Neuron (in vitro differentiated cells): ENCODE measurements at regions not wholly inside any gene's neighbourhood (a gene's known extent, or its start where the extent isn't known, plus 50 kb on each side); places are given as distances from the start of the nearest gene placed in this dataset.
"Not testable (repeated sequence)": the region's sequence is repeated elsewhere in the genome, so short reads cannot be mapped to it uniquely, and the experiment has no call there.

Experiments used
- H2AFZ ChIP-seq: one replicate; pipeline ENCODE4 v1.6.1; 2013; ENCODE audit warnings: low read depth, mild to moderate bottlenecking, inconsistent platforms, low read length, moderate library complexity
- H3K27me3 ChIP-seq: one replicate; pipeline ENCODE4 v1.6.1; 2013; ENCODE audit warnings: low read length; ENCODE audit not compliant: insufficient read depth
- H3K36me3 ChIP-seq: one replicate; pipeline ENCODE4 v1.6.1; 2013; ENCODE audit warnings: low read length; ENCODE audit not compliant: insufficient read depth
- H3K4me1 ChIP-seq: one replicate; pipeline ENCODE4 v1.6.1; 2013; ENCODE audit warnings: low read length; ENCODE audit not compliant: insufficient read depth
- H3K4me3 ChIP-seq: 2 replicates; pipeline ENCODE4 v1.5.1; 2013; ENCODE audit warnings: mild to moderate bottlenecking, low read length, moderate library complexity
- H3K9me3 ChIP-seq: one replicate; pipeline ENCODE4 v1.6.1; 2013; ENCODE audit warnings: low read length

DNA sequence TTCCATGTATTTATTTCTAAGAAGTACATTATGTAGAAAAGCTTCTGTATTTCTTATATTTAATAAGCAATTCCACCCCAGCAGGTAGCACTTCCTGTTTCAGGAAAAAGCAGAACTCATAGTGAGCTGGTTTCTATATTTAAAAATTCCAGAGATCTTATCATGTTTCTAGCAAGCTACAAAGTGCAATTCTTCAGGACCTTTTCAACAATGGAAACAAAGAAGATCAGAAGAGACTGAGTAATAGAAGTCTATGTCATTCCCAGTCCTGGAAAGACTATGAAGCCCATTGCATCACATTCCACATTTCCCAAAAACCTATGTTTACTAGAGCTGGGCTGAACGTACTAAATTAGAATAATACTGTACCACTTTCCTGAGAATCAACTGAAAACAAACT, 302.6 kb upstream of the NRSN1 start:
- Histone ChIP-seq H3K9me3 (no peaks in the 10 kb centered on the region), H3K4me1 (no peaks in the 10 kb centered on the region), H3K4me3 (no peak overlapping the region), H3K36me3 (no peaks in the 10 kb centered on the region), H3K27me3 (no peaks in the 10 kb centered on the region), H2AFZ (no peak overlapping the region)

DNA sequence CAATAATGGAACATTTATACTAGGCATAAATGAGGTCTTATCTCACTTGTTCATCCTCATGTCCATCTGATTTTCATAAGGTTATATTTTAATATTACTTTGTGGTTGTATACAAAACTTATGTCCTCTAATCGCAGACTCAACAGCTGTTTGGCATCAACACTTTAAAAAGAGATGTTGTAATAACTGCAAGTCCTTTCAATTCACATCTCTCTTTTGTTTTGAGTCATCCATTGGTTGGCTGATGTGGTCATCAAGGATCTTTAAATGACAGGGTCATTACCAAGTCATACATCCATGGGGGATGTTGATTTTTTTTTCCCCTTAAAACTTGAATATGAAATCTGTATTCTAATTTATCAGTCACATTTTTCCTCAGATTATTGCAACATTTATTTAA, 299.4 kb upstream of the NRSN1 start:
- no peaks in the 10 kb centered on the region for H3K36me3 ChIP-seq

DNA sequence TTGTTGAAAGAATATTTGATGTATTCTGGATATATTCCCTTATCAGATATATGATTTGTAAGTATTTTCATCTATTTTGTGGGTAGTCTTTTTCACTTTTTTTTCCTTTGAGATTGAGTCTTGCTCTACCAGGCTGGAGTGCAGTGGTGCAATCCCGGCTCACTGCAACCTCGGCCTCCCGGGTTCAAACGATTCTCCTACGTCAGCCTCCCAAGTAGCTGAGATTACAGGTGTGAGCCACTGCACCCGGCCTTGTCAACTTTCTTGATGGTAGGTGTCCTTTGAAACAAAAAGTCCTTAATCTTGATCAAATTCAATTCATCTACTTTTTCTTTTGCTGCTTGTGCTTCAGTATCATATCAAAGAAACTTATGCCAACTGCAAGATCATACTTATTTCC, 297.2 kb upstream of the NRSN1 start:
- H2AFZ ChIP-seq: no peak overlapping the region
- no peaks in the 10 kb centered on the region for H3K36me3 ChIP-seq
- H3K27me3 ChIP-seq: no peaks in the 10 kb centered on the region
- H3K9me3 ChIP-seq: no peaks in the 10 kb centered on the region
- no peak overlapping the region for H3K4me3 ChIP-seq
- no peaks in the 10 kb centered on the region for H3K4me1 ChIP-seq

More for the DNA sequence above, 299.4 kb upstream of the NRSN1 start:
- Histone ChIP-seq H3K9me3 (no peaks in the 10 kb centered on the region), H3K4me1 (no peaks in the 10 kb centered on the region), H3K4me3 (no peak overlapping the region), H2AFZ (no peak overlapping the region), H3K27me3 (no peaks in the 10 kb centered on the region)

- no peaks in the 10 kb centered on the region for H3K36me3 ChIP-seq
- H3K9me3 ChIP-seq: no peaks in the 10 kb centered on the region
- H3K4me1 ChIP-seq: no peaks in the 10 kb centered on the region
- no peak overlapping the region for H2AFZ ChIP-seq
- H3K4me3 ChIP-seq: no peak overlapping the region
- H3K27me3 ChIP-seq: no peaks in the 10 kb centered on the region
These were observed 284.9 kb upstream of the NRSN1 start for GRCh38 chr6:23841116-23841515.

DNA sequence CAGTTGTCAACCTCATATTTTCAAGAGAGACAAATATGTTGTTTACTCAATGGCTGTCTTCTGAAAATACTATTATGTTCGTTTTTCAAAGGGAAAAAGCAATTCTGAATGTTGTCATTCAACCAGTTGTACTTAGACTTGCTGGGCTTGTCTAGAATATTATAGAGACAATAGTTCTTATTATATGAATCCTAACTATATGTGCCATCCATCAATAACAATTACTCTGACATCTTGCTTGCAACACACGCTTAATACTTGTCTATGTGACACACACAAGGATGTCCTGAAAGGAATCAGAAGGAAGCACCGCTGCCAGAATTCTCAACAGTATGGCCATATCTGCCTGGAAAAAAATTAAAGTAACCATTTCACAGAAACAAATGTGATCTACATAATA, 283.3 kb upstream of the NRSN1 start:
- no peaks in the 10 kb centered on the region for H3K27me3 ChIP-seq
- no peak overlapping the region for H2AFZ ChIP-seq
- H3K9me3 ChIP-seq: no peaks in the 10 kb centered on the region
- no peak overlapping the region for H3K4me3 ChIP-seq
- no peaks in the 10 kb centered on the region for H3K4me1 ChIP-seq
- no peaks in the 10 kb centered on the region for H3K36me3 ChIP-seq

DNA sequence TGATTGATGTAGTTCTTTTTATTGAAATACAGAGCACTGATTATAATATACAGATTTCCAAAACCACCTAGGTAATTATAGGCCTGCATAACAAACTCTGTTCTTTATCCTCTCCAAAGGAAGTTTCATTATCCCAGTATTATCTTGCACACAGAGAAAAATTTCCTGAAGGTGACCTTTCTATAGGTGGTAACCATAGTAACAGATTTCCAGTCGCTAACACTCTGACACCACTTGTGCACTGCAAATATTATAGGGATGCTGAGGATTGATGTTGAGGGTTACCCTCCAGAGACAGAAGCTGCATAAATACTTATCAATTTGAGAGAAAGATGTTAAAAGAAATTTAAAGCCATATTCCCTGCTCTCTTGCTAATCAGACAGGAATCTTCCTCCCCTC, 274.5 kb upstream of the NRSN1 start:
- peaks cover 2% of the 10 kb centered on the region for H3K9me3 ChIP-seq
- no peak overlapping the region for H3K4me3 ChIP-seq
- H3K27me3 ChIP-seq: no peaks in the 10 kb centered on the region
- H2AFZ ChIP-seq: no peak overlapping the region
- H3K36me3 ChIP-seq: no peaks in the 10 kb centered on the region
- H3K4me1 ChIP-seq: peaks cover 17% of the 10 kb centered on the region

- not testable (repeated sequence) for H3K4me3 ChIP-seq, H3K9me3 ChIP-seq, H2AFZ ChIP-seq, H3K36me3 ChIP-seq, H3K27me3 ChIP-seq
- peaks cover 17% of the 10 kb centered on the region for H3K4me1 ChIP-seq
These were observed 272.4 kb upstream of the NRSN1 start for GRCh38 chr6:23853566-23854133.

GRCh38 chr6:23854154-23854553, 271.9 kb upstream of the NRSN1 start:
- H3K4me3 ChIP-seq, H2AFZ ChIP-seq, H3K9me3 ChIP-seq, H3K27me3 ChIP-seq, H3K36me3 ChIP-seq: not testable (repeated sequence)
- peaks cover 17% of the 10 kb centered on the region for H3K4me1 ChIP-seq

- no peaks in the 10 kb centered on the region for H3K27me3 ChIP-seq
- H3K4me1 ChIP-seq: peaks cover 15% of the 10 kb centered on the region
- no peak overlapping the region for H3K4me3 ChIP-seq
- no peaks in the 10 kb centered on the region for H3K36me3 ChIP-seq
- peaks cover 2% of the 10 kb centered on the region for H3K9me3 ChIP-seq
- no peak overlapping the region for H2AFZ ChIP-seq
These were observed 270.4 kb upstream of the NRSN1 start for GRCh38 chr6:23855497-23856116.

DNA sequence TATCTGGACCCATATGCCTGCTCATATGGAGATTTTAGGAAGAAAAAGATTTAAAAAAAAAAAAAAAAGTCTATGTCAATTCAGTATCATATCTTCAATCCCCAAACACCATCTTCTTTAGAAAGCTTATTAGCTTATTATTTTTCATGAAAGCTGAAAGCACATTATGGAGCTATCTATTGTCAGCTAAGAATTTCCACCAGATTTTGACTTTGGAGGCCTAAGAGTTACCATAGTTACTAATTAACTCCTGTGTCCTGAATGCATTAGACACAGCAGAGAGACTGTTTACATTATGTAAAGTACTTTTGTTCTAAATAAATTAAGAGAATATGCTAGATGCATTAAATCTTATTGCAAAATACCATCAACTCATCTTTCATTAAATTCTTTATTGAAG, 255.5 kb upstream of the NRSN1 start:
- Histone ChIP-seq H2AFZ (no peak overlapping the region), H3K27me3 (no peaks in the 10 kb centered on the region), H3K9me3 (no peaks in the 10 kb centered on the region), H3K4me3 (no peak overlapping the region), H3K4me1 (peaks cover 36% of the 10 kb centered on the region), H3K36me3 (no peaks in the 10 kb centered on the region)

DNA sequence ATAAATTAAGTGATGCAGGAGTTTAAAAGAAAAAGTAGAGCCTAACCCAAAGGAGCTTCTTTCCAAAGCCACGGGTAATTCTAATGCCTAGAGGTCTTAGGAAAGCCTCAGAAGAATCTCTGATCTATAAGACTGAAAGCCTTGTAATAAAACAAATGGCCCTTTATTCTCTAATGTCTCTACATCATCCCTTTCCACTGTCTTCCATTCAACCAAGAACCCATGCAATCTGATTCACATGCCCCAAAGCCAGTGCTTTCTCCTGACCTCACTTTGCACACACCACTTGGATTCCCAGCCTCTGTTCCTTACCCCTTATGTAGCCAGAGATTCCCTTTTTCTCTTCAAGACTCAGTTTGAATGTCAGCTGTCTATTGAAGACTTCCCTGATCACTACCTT, 252.9 kb upstream of the NRSN1 start:
- Histone ChIP-seq H3K9me3 (no peaks in the 10 kb centered on the region), H2AFZ (no peak overlapping the region), H3K4me3 (no peak overlapping the region), H3K27me3 (no peaks in the 10 kb centered on the region), H3K36me3 (no peaks in the 10 kb centered on the region), H3K4me1 (peaks cover 45% of the 10 kb centered on the region)

- no peaks in the 10 kb centered on the region for H3K36me3 ChIP-seq
- peaks cover 44% of the 10 kb centered on the region for H3K4me1 ChIP-seq
- no peaks in the 10 kb centered on the region for H3K27me3 ChIP-seq
- no peak overlapping the region for H2AFZ ChIP-seq
- no peaks in the 10 kb centered on the region for H3K9me3 ChIP-seq
- no peak overlapping the region for H3K4me3 ChIP-seq
These were observed 251.0 kb upstream of the NRSN1 start for GRCh38 chr6:23875006-23875405.

GRCh38 chr6:23879816-23880215, 246.2 kb upstream of the NRSN1 start:
- H3K27me3 ChIP-seq: no peaks in the 10 kb centered on the region
- H2AFZ ChIP-seq: no peak overlapping the region
- H3K36me3 ChIP-seq: no peaks in the 10 kb centered on the region
- no peaks in the 10 kb centered on the region for H3K9me3 ChIP-seq
- H3K4me3 ChIP-seq: no peak overlapping the region
- peaks cover 15% of the 10 kb centered on the region for H3K4me1 ChIP-seq
